ENCODE measurements at regions not wholly inside any gene's neighbourhood (a gene's known extent, or its start where the extent isn't known, plus 50 kb on each side); places are given as distances from the start of the nearest gene placed in this dataset.

GRCh38 chr6:141472162-141472928 is 660.4 kb upstream of the GJE1 start:
- TF ChIP-seq CTCF (IDR thresholded peaks at IDR 0.05): no peak
- no peak for TF ChIP-seq POLR2A (IDR thresholded peaks at IDR 0.05)
